T-helper 2 cell (primary cell): ENCODE measurements at regions not wholly inside any gene's neighbourhood (a gene's known extent, or its start where the extent isn't known, plus 50 kb on each side); places are given as distances from the start of the nearest gene placed in this dataset.

Source experiments
- DNase-seq, 5 experiments: peaks; one replicate each; pipeline versions ENCODE4 v3.0.0 to v3.0.0-alpha.2; 2012 to 2022

- DNase-seq, result no peak
Observed at GRCh38 chr6:45791211-45792168, 224.2 kb downstream of the CLIC5 start.

GRCh38 chr6:45789238-45789637, 226.4 kb downstream of the CLIC5 start:
- no peak for DNase-seq

GRCh38 chr6:45787384-45787783, 228.3 kb downstream of the CLIC5 start:
- DNase-seq, result no peak

GRCh38 chr6:45786355-45786781, 229.3 kb downstream of the CLIC5 start:
- DNase-seq, result no peak

- no peak for DNase-seq
Observed at GRCh38 chr6:45784250-45784649, 231.4 kb downstream of the CLIC5 start.

- DNase-seq, result no peak
Observed at GRCh38 chr6:45783716-45784115, 231.9 kb downstream of the CLIC5 start.

- no peak for DNase-seq
Observed at GRCh38 chr6:45781890-45782289, 233.8 kb downstream of the CLIC5 start.

GRCh38 chr6:45780523-45780922, 235.1 kb downstream of the CLIC5 start:
- DNase-seq, result no peak

GRCh38 chr6:45775026-45775697, 240.5 kb downstream of the CLIC5 start:
- no peak for DNase-seq

GRCh38 chr6:45773906-45774305, 241.8 kb downstream of the CLIC5 start:
- no peak for DNase-seq

- no peak for DNase-seq
Observed at GRCh38 chr6:45772886-45773495, 242.7 kb downstream of the CLIC5 start.

- DNase-seq, result no peak
Observed at GRCh38 chr6:45772051-45772450, 243.6 kb downstream of the CLIC5 start.

GRCh38 chr6:45763281-45763680, 252.4 kb downstream of the CLIC5 start:
- no peak for DNase-seq

GRCh38 chr6:45759472-45759810, 256.2 kb downstream of the CLIC5 start:
- no peak for DNase-seq

GRCh38 chr6:45758787-45759471, 256.7 kb downstream of the CLIC5 start:
- DNase-seq, result peak in 1 of 5 experiments; percentile 14

GRCh38 chr6:45757443-45758130, 258.1 kb downstream of the CLIC5 start:
- DNase-seq, result no peak

GRCh38 chr6:45756606-45757005, 259.1 kb downstream of the CLIC5 start:
- no peak for DNase-seq

GRCh38 chr6:45754432-45754831, 261.2 kb downstream of the CLIC5 start:
- DNase-seq, result no peak

- no peak for DNase-seq
Observed at GRCh38 chr6:45746046-45746445, 269.6 kb downstream of the CLIC5 start.

GRCh38 chr6:45743028-45743615, 272.5 kb downstream of the CLIC5 start:
- no peak for DNase-seq

GRCh38 chr6:45742591-45742990, 273.1 kb downstream of the CLIC5 start:
- DNase-seq, result no peak
